B cell (primary cell): ENCODE measurements at regions not wholly inside any gene's neighbourhood (a gene's known extent, or its start where the extent isn't known, plus 50 kb on each side); places are given as distances from the start of the nearest gene placed in this dataset.

Experiments
- ATAC-seq: fragments of 200-7000 bp; cut with Tn5 transposase; one replicate; pipeline ENCODE4 v1.10.0; 2021; ENCODE audit warnings: low read depth, mild to moderate bottlenecking, moderate number of reproducible peaks, moderate library complexity
- CTCF ChIA-PET: fragments of 350-600 bp; sonication (Branson Sonifier 250); formaldehyde crosslinking; loops from one replicate; lab custom pipeline; 2021; ENCODE audit warnings: antibody characterized with exemption, inconsistent platforms; lab: Charles Lee
- POLR2A ChIA-PET: fragments of 350-600 bp; sonication (Branson Sonifier 250); formaldehyde crosslinking; loops from one replicate; lab custom pipeline; 2021; ENCODE audit warnings: antibody characterized with exemption; lab: Charles Lee
- DNase-seq: peaks from one replicate; pipeline ENCODE4 v3.0.0; 2013
- H2AFZ ChIP-seq: 2 replicates; pipeline ENCODE4 v1.6.1; 2012; ENCODE audit warnings: mild to moderate bottlenecking, low read depth, low read length; ENCODE audit not compliant: insufficient read depth, poor library complexity, severe bottlenecking
- H3K27ac ChIP-seq, 2 donors: 1 replicate in 1 of 2; 2 replicates in 1 of 2; pipeline ENCODE4 v1.5.1; 2012 to 2013; ENCODE audit warnings: low read length in 2 of 2, mild to moderate bottlenecking in 2 of 2, moderate library complexity in 1 of 2
- H3K27me3 ChIP-seq, 4 experiments: fragments of 200-600 bp in 1 of 4; sonication (generic) in 1 of 4; replicated peaks in 1 of 4; 1 replicate in 2 of 4; 2 replicates in 2 of 4; pipeline versions ENCODE4 v1.6.1 to v1.7.0; 2013 to 2016; ENCODE audit warnings: low read length in 3 of 4, mild to moderate bottlenecking in 2 of 4, mixed read lengths in 1 of 4, moderate library complexity in 1 of 4; ENCODE audit not compliant: insufficient read depth in 4 of 4, control insufficient read depth in 3 of 4; ENCODE audit errors: control extremely low read depth in 1 of 4
- H3K36me3 ChIP-seq, 2 experiments: replicated peaks in 1 of 2; 1 replicate in 1 of 2; 2 replicates in 1 of 2; pipeline versions ENCODE4 v1.6.1 to v1.7.1; 2013; ENCODE audit warnings: low read length in 1 of 2; ENCODE audit not compliant: insufficient read depth in 2 of 2, control insufficient read depth in 1 of 2; ENCODE audit errors: control extremely low read depth in 1 of 2, extremely low read depth in 1 of 2
- H3K4me1 ChIP-seq, 2 donors: fragments of 200-600 bp in 1 of 2; sonication (generic) in 1 of 2; 1 replicate in 1 of 2; 2 replicates in 1 of 2; pipeline versions ENCODE4 v1.5.1 to v1.6.1; 2013 to 2017; ENCODE audit warnings: low read length in 2 of 2; ENCODE audit not compliant: control insufficient read depth in 2 of 2, insufficient read depth in 2 of 2
- H3K4me2 ChIP-seq: replicated peaks from 2 replicates; pipeline ENCODE3; 2012; ENCODE audit warnings: mild to moderate bottlenecking, low read depth, low read length; ENCODE audit not compliant: poor library complexity, severe bottlenecking
- H3K4me3 ChIP-seq, 5 experiments: fragments of 200-600 bp in 1 of 5; sonication (generic) in 1 of 5; 1 replicate in 3 of 5; 2 replicates in 2 of 5; pipeline versions ENCODE4 v1.5.1 to v1.7.0; 2011 to 2016; ENCODE audit warnings: low read length in 4 of 5, mild to moderate bottlenecking in 4 of 5, low read depth in 2 of 5, control low read depth in 1 of 5, moderate library complexity in 1 of 5; ENCODE audit not compliant: insufficient read depth in 1 of 5; ENCODE audit errors: control extremely low read depth in 1 of 5, extremely low read depth in 1 of 5
- H3K79me2 ChIP-seq: fragments of 200-600 bp; sonication (generic); one replicate; pipeline ENCODE4 v1.6.0; 2016; ENCODE audit warnings: low read length; ENCODE audit not compliant: control insufficient read depth, insufficient read depth
- H3K9ac ChIP-seq: fragments of 200-600 bp; sonication (generic); 2 replicates; pipeline ENCODE4 v1.6.1; 2017; ENCODE audit warnings: mild to moderate bottlenecking, low read length, moderate library complexity
- H3K9me3 ChIP-seq, 3 donors: one replicate each; pipeline versions ENCODE4 v1.6.1 to v1.7.1; 2013; ENCODE audit warnings: low read length in 2 of 3; ENCODE audit not compliant: control insufficient read depth in 2 of 3, insufficient read depth in 1 of 3; ENCODE audit errors: control extremely low read depth in 1 of 3
- H4K20me1 ChIP-seq: 2 replicates; pipeline ENCODE4 v1.6.0; 2012; ENCODE audit warnings: mild to moderate bottlenecking, low read length; ENCODE audit not compliant: insufficient read depth, control insufficient read depth, poor library complexity, severe bottlenecking
- H3K27ac Mint-ChIP-seq: one replicate; pipeline ENCODE4 v1.8.0; 2021; ENCODE audit warnings: mixed read lengths
- H3K27me3 Mint-ChIP-seq: one replicate; pipeline ENCODE4 v1.8.0; 2021; ENCODE audit warnings: mixed read lengths
- H3K4me1 Mint-ChIP-seq: one replicate; pipeline ENCODE4 v1.8.0; 2021; ENCODE audit warnings: mixed read lengths
- H3K4me3 Mint-ChIP-seq: one replicate; pipeline ENCODE4 v1.8.0; 2021; ENCODE audit warnings: mixed read lengths
- H3K9me3 Mint-ChIP-seq: one replicate; pipeline ENCODE4 v1.8.0; 2022; ENCODE audit warnings: mixed read lengths; ENCODE audit not compliant: insufficient read depth
- CTCF ChIP-seq: fragments of 200-600 bp; IDR thresholded peaks from one replicate; pipeline ENCODE4 v1.8.0; 2022; ENCODE audit warnings: antibody characterized with exemption, mild to moderate bottlenecking
- EZH2 ChIP-seq: IDR thresholded peaks from 2 replicates; pipeline ENCODE4 v1.6.1; 2012; ENCODE audit warnings: borderline replicate concordance, low read depth, mild to moderate bottlenecking, moderate library complexity, low read length; ENCODE audit not compliant: insufficient read depth, poor library complexity, severe bottlenecking
- WGBS: methylation state at CpG from one replicate; pipeline ENCODE4 v1.1.5; 2013; ENCODE audit warnings: missing lambda C conversion rate; ENCODE audit not compliant: insufficient coverage; 5-methylcytosine and 5-hydroxymethylcytosine counted together
- intact Hi-C: fragments of 100-400 bp; cut with micrococcal nuclease; formaldehyde crosslinking; loops from one replicate; pipeline ENCODE4 v1.10.0; 2022

- H3K4me1 ChIP-seq, result peaks cover 6 to 7% of the 10 kb centered on the region in 2 donors
- H3K27ac Mint-ChIP-seq, result no peak overlapping the region
- ChIA-PET POLR2A (no interaction called here), CTCF (interaction anchor here (1.6 kb wide), 1 partner anchor 28 kb away, joined by 5 read pairs; no protein-coding TSS in a partner anchor)
- peaks cover 7% of the 10 kb centered on the region for H3K4me1 Mint-ChIP-seq
- no peaks in the 10 kb centered on the region for H3K9me3 ChIP-seq
- DNase-seq, result no peak
- no peaks in the 10 kb centered on the region for H3K79me2 ChIP-seq
- no CpG with 5 or more reads among the region's 1 CpG for WGBS
- H3K27ac ChIP-seq, result no peak overlapping the region
- no peak overlapping the region for H3K4me3 ChIP-seq
- no peaks in the 10 kb centered on the region for H3K27me3 ChIP-seq
- H3K4me3 Mint-ChIP-seq, result no peak overlapping the region
- intact Hi-C loops, result no loop called here
- H2AFZ ChIP-seq, result no peak overlapping the region
- ATAC-seq, result no peak
- no peak for TF ChIP-seq EZH2
- TF ChIP-seq CTCF, result no peak
- no peaks in the 10 kb centered on the region for H3K36me3 ChIP-seq
- H3K9me3 Mint-ChIP-seq, result no peaks in the 10 kb centered on the region
- H4K20me1 ChIP-seq, result no peaks in the 10 kb centered on the region
- no peak overlapping the region for H3K4me2 ChIP-seq
- no peak overlapping the region for H3K9ac ChIP-seq
- H3K27me3 Mint-ChIP-seq, result no peaks in the 10 kb centered on the region
Observed at GRCh38 chr5:158147227-158147626, 288.3 kb upstream of the CLINT1 start.

- intact Hi-C loops, result no loop called here
- H3K79me2 ChIP-seq, result no peaks in the 10 kb centered on the region
- ChIA-PET CTCF (interaction anchor here (1.1 to 1.6 kb wide), 3 partner anchors 17 to 961 kb away, joined by 3 to 5 read pairs (median 4); no protein-coding TSS in a partner anchor), POLR2A (no interaction called here)
- H3K4me1 Mint-ChIP-seq, result peaks cover 7% of the 10 kb centered on the region
- H3K27ac ChIP-seq, result no peak overlapping the region
- no peaks in the 10 kb centered on the region for H4K20me1 ChIP-seq
- DNase-seq (no peak), ATAC-seq (no peak)
- H3K27ac Mint-ChIP-seq, result no peak overlapping the region
- H2AFZ ChIP-seq, result peak overlapping the region; percentile 1
- H3K4me3 Mint-ChIP-seq, result no peak overlapping the region
- H3K4me1 ChIP-seq, result peaks cover 6 to 7% of the 10 kb centered on the region in 2 donors
- TF ChIP-seq EZH2, result no peak
- H3K9ac ChIP-seq, result no peak overlapping the region
- WGBS, result no CpG with 5 or more reads among the region's 4 CpGs
- no peaks in the 10 kb centered on the region for H3K27me3 Mint-ChIP-seq
- no peaks in the 10 kb centered on the region for H3K36me3 ChIP-seq
- H3K4me2 ChIP-seq, result no peak overlapping the region
- no peaks in the 10 kb centered on the region for H3K27me3 ChIP-seq
- H3K4me3 ChIP-seq, result no peak overlapping the region
- H3K9me3 ChIP-seq, result no peaks in the 10 kb centered on the region
- H3K9me3 Mint-ChIP-seq, result no peaks in the 10 kb centered on the region
Observed at GRCh38 chr5:158145827-158146226, 286.9 kb upstream of the CLINT1 start.
